ENCODE measurements at regions not wholly inside any gene's neighbourhood (a gene's known extent, or its start where the extent isn't known, plus 50 kb on each side); places are given as distances from the start of the nearest gene placed in this dataset.

GRCh38 chr5:88394536-88395175, 126.0 kb upstream of the TMEM161B start:
- TF ChIP-seq, protein P1, sequence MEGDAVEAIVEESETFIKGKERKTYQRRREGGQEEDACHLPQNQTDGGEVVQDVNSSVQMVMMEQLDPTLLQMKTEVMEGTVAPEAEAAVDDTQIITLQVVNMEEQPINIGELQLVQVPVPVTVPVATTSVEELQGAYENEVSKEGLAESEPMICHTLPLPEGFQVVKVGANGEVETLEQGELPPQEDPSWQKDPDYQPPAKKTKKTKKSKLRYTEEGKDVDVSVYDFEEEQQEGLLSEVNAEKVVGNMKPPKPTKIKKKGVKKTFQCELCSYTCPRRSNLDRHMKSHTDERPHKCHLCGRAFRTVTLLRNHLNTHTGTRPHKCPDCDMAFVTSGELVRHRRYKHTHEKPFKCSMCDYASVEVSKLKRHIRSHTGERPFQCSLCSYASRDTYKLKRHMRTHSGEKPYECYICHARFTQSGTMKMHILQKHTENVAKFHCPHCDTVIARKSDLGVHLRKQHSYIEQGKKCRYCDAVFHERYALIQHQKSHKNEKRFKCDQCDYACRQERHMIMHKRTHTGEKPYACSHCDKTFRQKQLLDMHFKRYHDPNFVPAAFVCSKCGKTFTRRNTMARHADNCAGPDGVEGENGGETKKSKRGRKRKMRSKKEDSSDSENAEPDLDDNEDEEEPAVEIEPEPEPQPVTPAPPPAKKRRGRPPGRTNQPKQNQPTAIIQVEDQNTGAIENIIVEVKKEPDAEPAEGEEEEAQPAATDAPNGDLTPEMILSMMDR (IDR thresholded peaks at IDR 0.05): no peak
- TF ChIP-seq POLR2A (IDR thresholded peaks at IDR 0.05): no peak
- no peak for TF ChIP-seq POLR2AphosphoS5 (IDR thresholded peaks at IDR 0.05)

All from sigmoid colon (tissue), 4 donors.